C4-2B (cell line): ENCODE measurements at regions not wholly inside any gene's neighbourhood (a gene's known extent, or its start where the extent isn't known, plus 50 kb on each side); places are given as distances from the start of the nearest gene placed in this dataset.

ENCODE experiments used
- H3K27ac ChIP-seq: fragments of 450-650 bp; 2 replicates; pipeline ENCODE4 v1.5.1; 2017
- ZFX ChIP-seq: fragments of 450-650 bp; IDR thresholded peaks from 2 replicates; pipeline ENCODE4 v1.6.1; 2017
- TF ChIP-seq, protein P1 (sequence below): fragments of 450-650 bp; conservative IDR thresholded peaks from 2 replicates; pipeline ENCODE4 v1.5.1; 2017; ENCODE audit warnings: mild to moderate bottlenecking

DNA sequence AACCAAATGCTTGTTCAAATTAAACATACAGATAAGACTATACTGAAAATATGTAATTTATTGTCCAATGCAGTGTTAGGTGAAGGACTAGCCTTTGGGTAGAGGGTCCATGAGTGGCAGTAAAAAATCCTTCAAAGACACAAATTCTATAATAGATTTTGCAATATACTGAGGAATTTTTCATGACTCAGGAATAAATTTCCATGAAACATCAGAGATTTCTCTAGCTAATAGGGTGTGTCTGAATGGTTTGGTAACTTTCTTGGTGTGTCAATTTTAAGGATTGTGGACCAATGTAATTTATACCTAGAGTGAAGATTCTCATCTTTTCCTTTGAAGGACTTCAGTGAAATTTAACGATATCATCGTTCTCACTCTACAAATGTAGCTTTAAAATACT, 546.7 kb downstream of the SLITRK5 start:
- no peak overlapping the region for H3K27ac ChIP-seq
- no peak for TF ChIP-seq ZFX
- TF ChIP-seq, protein P1, sequence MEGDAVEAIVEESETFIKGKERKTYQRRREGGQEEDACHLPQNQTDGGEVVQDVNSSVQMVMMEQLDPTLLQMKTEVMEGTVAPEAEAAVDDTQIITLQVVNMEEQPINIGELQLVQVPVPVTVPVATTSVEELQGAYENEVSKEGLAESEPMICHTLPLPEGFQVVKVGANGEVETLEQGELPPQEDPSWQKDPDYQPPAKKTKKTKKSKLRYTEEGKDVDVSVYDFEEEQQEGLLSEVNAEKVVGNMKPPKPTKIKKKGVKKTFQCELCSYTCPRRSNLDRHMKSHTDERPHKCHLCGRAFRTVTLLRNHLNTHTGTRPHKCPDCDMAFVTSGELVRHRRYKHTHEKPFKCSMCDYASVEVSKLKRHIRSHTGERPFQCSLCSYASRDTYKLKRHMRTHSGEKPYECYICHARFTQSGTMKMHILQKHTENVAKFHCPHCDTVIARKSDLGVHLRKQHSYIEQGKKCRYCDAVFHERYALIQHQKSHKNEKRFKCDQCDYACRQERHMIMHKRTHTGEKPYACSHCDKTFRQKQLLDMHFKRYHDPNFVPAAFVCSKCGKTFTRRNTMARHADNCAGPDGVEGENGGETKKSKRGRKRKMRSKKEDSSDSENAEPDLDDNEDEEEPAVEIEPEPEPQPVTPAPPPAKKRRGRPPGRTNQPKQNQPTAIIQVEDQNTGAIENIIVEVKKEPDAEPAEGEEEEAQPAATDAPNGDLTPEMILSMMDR = no peak

GRCh38 chr13:88223958-88224357, 552.8 kb downstream of the SLITRK5 start:
- H3K27ac ChIP-seq = no peak overlapping the region
- TF ChIP-seq, protein P1 = no peak
- TF ChIP-seq ZFX = no peak

- no peak overlapping the region for H3K27ac ChIP-seq
- TF ChIP-seq, protein P1 = no peak
- no peak for TF ChIP-seq ZFX
Observed at GRCh38 chr13:88235441-88235840, 564.3 kb downstream of the SLITRK5 start.

GRCh38 chr13:88246239-88246638, 575.1 kb downstream of the SLITRK5 start:
- H3K27ac ChIP-seq = no peak overlapping the region
- TF ChIP-seq, protein P1 = no peak
- TF ChIP-seq ZFX = no peak

GRCh38 chr13:88248393-88248792, 577.2 kb downstream of the SLITRK5 start:
- H3K27ac ChIP-seq = no peak overlapping the region
- no peak for TF ChIP-seq ZFX
- TF ChIP-seq, protein P1 = no peak

- TF ChIP-seq, protein P1 = no peak
- no peak for TF ChIP-seq ZFX
- no peak overlapping the region for H3K27ac ChIP-seq
Observed at GRCh38 chr13:88257706-88258105, 586.5 kb downstream of the SLITRK5 start.

DNA sequence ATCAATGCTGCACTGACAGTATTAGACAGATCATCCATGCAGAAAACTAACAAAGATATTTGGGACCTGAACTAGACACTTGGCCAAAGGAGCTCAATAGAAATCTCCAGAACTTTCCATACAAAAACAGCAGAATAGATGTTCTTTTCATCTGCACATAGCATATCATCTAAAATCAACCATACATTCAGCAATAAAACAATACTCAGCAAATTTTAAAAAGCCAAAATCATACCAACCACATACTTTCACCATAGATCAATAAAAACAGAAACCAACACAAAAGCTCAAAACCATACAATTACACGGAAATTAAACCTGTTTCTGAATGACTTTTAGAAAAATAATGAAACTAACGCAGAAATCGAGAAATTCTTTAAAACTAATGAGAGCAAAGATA, 592.6 kb downstream of the SLITRK5 start:
- H3K27ac ChIP-seq = no peak overlapping the region
- TF ChIP-seq, protein P1 = no peak
- TF ChIP-seq ZFX = no peak
